Prostate gland (tissue), 2 donors: ENCODE measurements at regions not wholly inside any gene's neighbourhood (a gene's known extent, or its start where the extent isn't known, plus 50 kb on each side); places are given as distances from the start of the nearest gene placed in this dataset.
"Not testable (repeated sequence)": the region's sequence is repeated elsewhere in the genome, so short reads cannot be mapped to it uniquely, and the experiment has no call there.

Source experiments
- DNase-seq: peaks from one replicate; pipeline ENCODE4 v3.0.0-alpha.2; 2019; ENCODE audit warnings: low spot score
- H3K27ac ChIP-seq, 2 donors: fragments of 200-600 bp; sonication (generic); 2 replicates each; pipeline ENCODE4 v1.5.1; 2017 to 2019
- H3K27me3 ChIP-seq: fragments of 200-600 bp; sonication (generic); replicated peaks from 2 replicates; pipeline ENCODE4 v1.5.1; 2019; ENCODE audit not compliant: insufficient read depth
- H3K36me3 ChIP-seq, 2 donors: fragments of 200-600 bp; sonication (generic); 1 replicate in 1 of 2; 2 replicates in 1 of 2; pipeline versions ENCODE4 v1.5.1 to v1.8.1; 2017 to 2019
- H3K4me1 ChIP-seq: fragments of 200-600 bp; sonication (generic); replicated peaks from 2 replicates; pipeline ENCODE4 v1.5.1; 2019
- H3K4me3 ChIP-seq, 2 donors: fragments of 200-600 bp; sonication (generic); 2 replicates each; pipeline ENCODE4 v1.5.1; 2017 to 2019
- H3K9me3 ChIP-seq: fragments of 200-600 bp; sonication (generic); 2 replicates; pipeline ENCODE4 v1.5.1; 2017
- CTCF ChIP-seq, 4 experiments: fragments of 200-600 bp in 2 of 4; fragments of 450-650 bp in 2 of 4; sonication (generic) in 2 of 4; IDR thresholded peaks; 1 replicate in 3 of 4; 2 replicates in 1 of 4; pipeline ENCODE4 v1.5.1; 2016 to 2019; ENCODE audit warnings: antibody characterized with exemption in 4 of 4, mild to moderate bottlenecking in 2 of 4, moderate library complexity in 2 of 4
- POLR2A ChIP-seq: fragments of 450-650 bp; IDR thresholded peaks from one replicate; pipeline ENCODE4 v1.6.1; 2016; ENCODE audit warnings: antibody characterized with exemption, mild to moderate bottlenecking
- POLR2AphosphoS5 ChIP-seq: sonication (generic); formaldehyde crosslinking; IDR thresholded peaks from one replicate; pipeline ENCODE4 v1.6.1; 2017; ENCODE audit warnings: antibody characterized with exemption
- WGBS: methylation state at CpG from one replicate; pipeline ENCODE4 v1.1.5; 2018; 5-methylcytosine and 5-hydroxymethylcytosine counted together
- intact Hi-C: fragments of 100-400 bp; cut with DNase I; formaldehyde crosslinking; loops from one replicate; pipeline ENCODE4 v1.14.2; 2022

- intact Hi-C loops, result no loop called here
- H3K9me3 ChIP-seq, result no peaks in the 10 kb centered on the region
- no peaks in the 10 kb centered on the region for H3K36me3 ChIP-seq
- DNase-seq, result no peak
- no peaks in the 10 kb centered on the region for H3K27me3 ChIP-seq
- no peak overlapping the region for H3K27ac ChIP-seq
- TF ChIP-seq POLR2A (no peak), POLR2AphosphoS5 (no peak), CTCF (IDR thresholded peaks at IDR 0.05) (no peak)
- H3K4me3 ChIP-seq, result no peak overlapping the region
- no peaks in the 10 kb centered on the region for H3K4me1 ChIP-seq
Observed at GRCh38 chr12:23141335-23141734, 516.4 kb downstream of the ETNK1 start.

DNA sequence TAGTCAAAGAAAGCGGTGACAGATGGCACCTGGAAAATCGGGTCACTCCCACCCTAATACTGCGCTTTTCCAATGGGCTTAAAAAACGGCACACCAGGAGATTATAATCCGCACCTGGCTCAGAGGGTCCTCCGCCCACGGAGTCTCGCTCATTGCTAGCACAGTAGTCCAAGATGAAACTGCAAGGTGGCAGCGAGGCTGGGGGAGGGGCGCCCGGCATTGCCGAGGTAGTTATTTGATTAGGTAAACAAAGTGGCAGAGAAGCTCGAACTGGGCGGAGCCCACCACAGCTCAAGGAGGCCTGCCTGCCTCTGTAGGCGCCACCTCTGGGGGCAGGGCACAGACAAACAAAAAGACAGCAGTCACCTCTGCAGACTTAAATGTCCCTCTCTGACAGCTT, 521.1 kb downstream of the ETNK1 start:
- H3K4me3 ChIP-seq, H3K27me3 ChIP-seq, H3K4me1 ChIP-seq, H3K9me3 ChIP-seq, DNase-seq, H3K27ac ChIP-seq, H3K36me3 ChIP-seq, intact Hi-C loops: not testable (repeated sequence)
- WGBS, result 95% methylated on average over 15 of the region's 15 CpGs

DNA sequence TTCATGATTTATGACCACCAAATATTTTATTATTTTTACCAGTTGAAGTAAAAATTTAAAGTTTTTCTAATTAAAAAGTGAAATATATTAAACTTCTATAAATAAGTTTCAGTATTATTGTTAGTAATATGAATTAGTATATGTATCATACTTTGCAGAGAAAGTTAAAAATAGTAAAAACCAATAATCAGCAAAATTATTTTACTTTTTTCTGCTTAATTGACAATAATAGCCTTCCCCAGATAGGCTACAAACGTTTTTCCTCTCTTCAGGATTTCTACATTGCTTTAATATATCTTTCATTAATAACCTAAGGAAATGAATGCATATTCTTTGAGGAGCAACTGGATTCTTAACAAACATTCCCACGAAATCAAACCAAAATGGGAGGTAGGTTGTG, 543.5 kb downstream of the ETNK1 start:
- H3K9me3 ChIP-seq, result no peaks in the 10 kb centered on the region
- 64% methylated on average over 2 of the region's 2 CpGs for WGBS
- no peaks in the 10 kb centered on the region for H3K4me1 ChIP-seq
- no peak for TF ChIP-seq POLR2AphosphoS5
- no peak for TF ChIP-seq CTCF (IDR thresholded peaks at IDR 0.05)
- H3K27me3 ChIP-seq, result no peaks in the 10 kb centered on the region
- DNase-seq, result no peak
- no peak overlapping the region for H3K4me3 ChIP-seq
- no peak overlapping the region for H3K27ac ChIP-seq
- H3K36me3 ChIP-seq, result no peaks in the 10 kb centered on the region
- intact Hi-C loops, result no loop called here

DNA sequence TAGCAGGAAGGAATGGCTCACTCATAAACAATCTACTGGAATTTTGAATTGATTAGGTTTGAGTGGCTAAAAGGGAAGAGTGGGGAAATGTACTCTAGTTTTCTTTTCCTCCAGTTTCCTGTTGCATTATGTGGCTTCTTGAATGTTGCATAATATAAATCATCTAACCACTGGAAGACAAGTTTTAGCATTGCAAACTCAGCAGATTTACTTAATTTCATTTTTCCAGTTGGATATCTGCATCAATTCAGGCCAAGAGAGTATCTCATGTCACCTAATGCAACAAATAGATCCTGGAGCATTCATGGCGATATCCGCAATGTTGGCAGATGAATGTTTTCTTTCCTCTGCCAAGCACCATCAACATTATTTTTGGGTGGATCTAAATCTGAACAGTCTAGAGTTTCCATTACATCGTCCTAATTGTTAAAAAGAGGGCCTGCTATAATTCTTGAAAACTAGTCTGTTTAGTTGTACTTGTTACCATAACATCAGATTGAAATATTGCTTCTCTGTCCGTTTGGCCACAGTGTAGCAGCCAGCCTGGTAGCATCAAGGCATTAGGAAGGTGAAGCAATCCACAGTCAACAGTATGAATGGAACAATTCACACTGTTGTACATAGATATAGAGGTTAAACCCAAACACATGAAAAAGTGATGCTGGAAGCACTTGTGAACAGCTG, 544.2 kb downstream of the ETNK1 start:
- WGBS, result 89% methylated on average over 4 of the region's 4 CpGs
- Histone ChIP-seq H3K27ac (no peak overlapping the region), H3K9me3 (no peaks in the 10 kb centered on the region), H3K36me3 (no peaks in the 10 kb centered on the region), H3K4me1 (no peaks in the 10 kb centered on the region), H3K4me3 (no peak overlapping the region), H3K27me3 (no peaks in the 10 kb centered on the region)
- TF ChIP-seq CTCF (IDR thresholded peaks at IDR 0.05) (no peak), POLR2AphosphoS5 (no peak), POLR2A (no peak)
- no peak for DNase-seq
- intact Hi-C loops, result no loop called here

DNA sequence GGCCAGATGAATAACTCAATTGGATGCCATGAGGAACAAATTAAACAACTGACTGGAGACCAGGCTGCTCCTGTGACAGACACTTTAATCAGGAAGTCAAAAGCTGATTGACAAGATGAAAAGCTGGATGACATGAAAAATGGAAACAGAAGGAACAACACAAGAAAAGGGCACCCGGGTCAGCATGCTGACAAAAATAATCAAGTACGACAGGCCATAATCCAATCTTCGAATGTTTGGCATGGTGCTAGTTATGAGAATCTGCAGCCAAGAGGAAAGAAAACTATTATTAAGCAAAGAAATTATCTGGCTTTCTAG, 544.7 kb downstream of the ETNK1 start:
- Histone ChIP-seq H3K9me3 (no peaks in the 10 kb centered on the region), H3K27me3 (no peaks in the 10 kb centered on the region), H3K36me3 (no peaks in the 10 kb centered on the region), H3K4me1 (no peaks in the 10 kb centered on the region), H3K4me3 (no peak overlapping the region), H3K27ac (no peak overlapping the region)
- TF ChIP-seq CTCF (IDR thresholded peaks at IDR 0.05), result no peak
- no peak for TF ChIP-seq POLR2AphosphoS5
- no peak for TF ChIP-seq POLR2A
- DNase-seq, result no peak
- intact Hi-C loops, result no loop called here
- 83% methylated on average over 3 of the region's 3 CpGs for WGBS
